ENCODE measurements at regions not wholly inside any gene's neighbourhood (a gene's known extent, or its start where the extent isn't known, plus 50 kb on each side); places are given as distances from the start of the nearest gene placed in this dataset.

DNA sequence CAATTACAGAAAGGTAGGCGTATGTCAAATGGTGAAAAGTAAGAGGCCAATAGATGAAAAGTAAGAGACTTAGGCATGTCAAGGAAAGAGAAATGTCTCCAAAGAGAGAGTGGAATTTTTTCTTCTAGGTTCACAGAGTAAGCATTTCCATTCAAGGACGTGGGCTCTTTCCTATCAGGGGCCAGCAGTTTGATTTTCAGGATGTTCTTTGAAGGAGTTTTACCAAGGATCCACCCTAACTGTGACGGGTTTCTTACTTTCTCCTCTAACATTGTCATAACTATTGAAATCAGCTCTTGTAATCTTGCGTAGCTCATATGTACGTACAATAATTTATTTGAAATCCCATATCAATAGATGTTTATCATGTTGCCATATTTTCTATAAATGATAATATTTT is 2112.2 kb upstream of the RAG2 start:
- TF ChIP-seq, protein P1, sequence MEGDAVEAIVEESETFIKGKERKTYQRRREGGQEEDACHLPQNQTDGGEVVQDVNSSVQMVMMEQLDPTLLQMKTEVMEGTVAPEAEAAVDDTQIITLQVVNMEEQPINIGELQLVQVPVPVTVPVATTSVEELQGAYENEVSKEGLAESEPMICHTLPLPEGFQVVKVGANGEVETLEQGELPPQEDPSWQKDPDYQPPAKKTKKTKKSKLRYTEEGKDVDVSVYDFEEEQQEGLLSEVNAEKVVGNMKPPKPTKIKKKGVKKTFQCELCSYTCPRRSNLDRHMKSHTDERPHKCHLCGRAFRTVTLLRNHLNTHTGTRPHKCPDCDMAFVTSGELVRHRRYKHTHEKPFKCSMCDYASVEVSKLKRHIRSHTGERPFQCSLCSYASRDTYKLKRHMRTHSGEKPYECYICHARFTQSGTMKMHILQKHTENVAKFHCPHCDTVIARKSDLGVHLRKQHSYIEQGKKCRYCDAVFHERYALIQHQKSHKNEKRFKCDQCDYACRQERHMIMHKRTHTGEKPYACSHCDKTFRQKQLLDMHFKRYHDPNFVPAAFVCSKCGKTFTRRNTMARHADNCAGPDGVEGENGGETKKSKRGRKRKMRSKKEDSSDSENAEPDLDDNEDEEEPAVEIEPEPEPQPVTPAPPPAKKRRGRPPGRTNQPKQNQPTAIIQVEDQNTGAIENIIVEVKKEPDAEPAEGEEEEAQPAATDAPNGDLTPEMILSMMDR (IDR thresholded peaks at IDR 0.05) = no peak
- no peak for TF ChIP-seq POLR2A (IDR thresholded peaks at IDR 0.05)
- TF ChIP-seq POLR2AphosphoS5 (IDR thresholded peaks at IDR 0.05) = no peak
